NB4 (cell line): ENCODE measurements at regions not wholly inside any gene's neighbourhood (a gene's known extent, or its start where the extent isn't known, plus 50 kb on each side); places are given as distances from the start of the nearest gene placed in this dataset.

ENCODE experiments used
- DNase-seq: peaks from one replicate; pipeline ENCODE4 v3.0.0; 2010; ENCODE audit warnings: low read depth
- H3K4me3 ChIP-seq: one replicate; pipeline ENCODE4 v1.5.1; 2011; ENCODE audit warnings: mild to moderate bottlenecking, low read depth, low read length, moderate library complexity
- CTCF ChIP-seq: IDR thresholded peaks from one replicate; pipeline ENCODE4 v1.5.1; 2012; ENCODE audit warnings: low read depth, low read length
- MAX ChIP-seq: IDR thresholded peaks from 2 replicates; pipeline ENCODE4 v1.6.1; 2011; ENCODE audit warnings: low read depth, low read length
- MYC ChIP-seq: IDR thresholded peaks from 2 replicates; pipeline ENCODE4 v1.6.1; 2011; ENCODE audit warnings: low read depth, low read length
- POLR2A ChIP-seq: IDR thresholded peaks from 2 replicates; pipeline ENCODE4 v1.6.1; 2011; ENCODE audit warnings: mild to moderate bottlenecking; ENCODE audit not compliant: insufficient read length; ENCODE audit errors: extremely low read depth

DNA sequence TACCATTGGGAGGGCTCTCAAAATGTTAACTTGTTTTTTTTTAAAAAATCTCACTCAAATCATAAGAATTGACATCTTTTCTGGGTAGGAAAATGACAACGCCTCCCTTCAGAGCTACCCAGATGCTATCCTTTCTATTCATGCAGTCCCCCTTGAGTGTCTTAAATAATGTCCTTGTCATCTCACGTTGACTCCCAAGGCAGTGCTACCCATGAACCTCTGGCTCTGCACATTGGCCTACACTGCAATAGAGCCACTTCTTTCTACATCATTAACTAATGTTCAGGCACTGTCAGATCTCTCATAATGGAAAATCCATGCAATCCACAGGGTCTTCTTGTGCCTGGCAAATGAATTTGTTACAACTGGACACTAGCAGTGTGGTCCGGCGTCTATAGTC lies 569.8 kb upstream of the ZFHX3 start:
- TF ChIP-seq MYC (no peak), POLR2A (no peak), CTCF (no peak), MAX (no peak)
- H3K4me3 ChIP-seq, result no peak overlapping the region
- no peak for DNase-seq

GRCh38 chr16:73616770-73617169 lies 568.8 kb upstream of the ZFHX3 start:
- no peak overlapping the region for H3K4me3 ChIP-seq
- no peak for TF ChIP-seq MYC
- TF ChIP-seq POLR2A, result no peak
- no peak for TF ChIP-seq MAX
- TF ChIP-seq CTCF, result no peak
- no peak for DNase-seq

DNA sequence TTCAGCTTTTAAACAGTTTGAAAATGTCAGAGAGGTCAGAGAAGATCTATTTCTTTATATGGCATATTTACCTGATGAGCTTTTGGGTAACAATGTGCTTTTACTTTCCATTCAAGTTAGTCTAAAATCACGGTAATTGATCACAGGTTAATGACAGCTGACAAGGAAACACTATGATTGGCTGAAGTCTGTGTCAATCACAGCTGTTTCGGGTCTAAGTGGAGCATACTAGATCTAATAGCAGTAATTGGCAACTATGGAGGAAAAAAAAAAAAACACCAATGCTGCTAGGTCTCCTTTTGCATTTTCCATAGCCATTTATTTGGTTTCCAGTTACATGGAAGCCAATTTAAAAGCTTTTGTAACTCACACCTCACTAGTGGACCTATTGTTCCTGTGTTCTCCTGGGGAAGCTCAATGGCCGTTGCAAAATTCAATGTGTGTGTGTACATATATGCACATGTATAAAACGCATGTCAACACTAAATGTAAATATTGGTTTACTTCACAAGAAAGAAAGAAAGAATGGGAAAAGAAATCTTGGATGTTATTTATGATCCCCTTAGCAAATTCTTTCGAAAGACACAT lies 568.3 kb upstream of the ZFHX3 start:
- DNase-seq, result peak; percentile 17
- TF ChIP-seq MAX, result no peak
- TF ChIP-seq MYC, result no peak
- no peak for TF ChIP-seq CTCF
- no peak for TF ChIP-seq POLR2A

GRCh38 chr16:73615071-73615940 lies 567.4 kb upstream of the ZFHX3 start:
- TF ChIP-seq MYC (no peak), MAX (no peak), POLR2A (no peak), CTCF (no peak)
- no peak overlapping the region for H3K4me3 ChIP-seq
- DNase-seq, result no peak

More for the DNA sequence above, 568.3 kb upstream of the ZFHX3 start:
- H3K4me3 ChIP-seq, result no peak overlapping the region

GRCh38 chr16:73614131-73614530 lies 566.2 kb upstream of the ZFHX3 start:
- TF ChIP-seq CTCF (no peak), MYC (no peak), MAX (no peak), POLR2A (no peak)
- DNase-seq, result no peak
- H3K4me3 ChIP-seq, result no peak overlapping the region
